ENCODE measurements at regions not wholly inside any gene's neighbourhood (a gene's known extent, or its start where the extent isn't known, plus 50 kb on each side); places are given as distances from the start of the nearest gene placed in this dataset.
"Not testable (repeated sequence)": the region's sequence is repeated elsewhere in the genome, so short reads cannot be mapped to it uniquely, and the experiment has no call there.

DNA sequence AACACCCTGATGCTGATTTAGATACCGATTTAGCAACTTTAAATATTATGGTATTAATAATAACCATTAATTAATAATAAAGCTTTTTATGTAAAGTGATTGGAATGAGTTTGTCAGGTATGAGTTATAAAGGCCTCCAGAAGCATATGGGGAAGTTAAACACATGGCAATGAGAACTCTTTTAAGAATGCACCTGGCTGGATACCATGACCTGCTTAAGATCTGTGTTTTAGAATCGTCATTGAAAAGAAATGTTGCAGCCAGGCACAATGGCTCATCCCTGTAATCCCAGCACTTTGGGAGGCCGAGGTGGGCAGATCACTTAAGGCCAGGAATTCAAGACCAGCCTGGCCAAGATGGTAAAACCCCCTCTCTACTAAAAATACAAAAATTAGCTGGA lies 197.5 kb downstream of the SOX4 start:
- intact Hi-C loops (cut with DNase I), result no loop called here
- ATAC-seq (no peak), DNase-seq (no peak)
- Histone ChIP-seq H3K9me3 (no peaks in the 10 kb centered on the region), H3K36me3 (replicated peaks in 1 of 2; ENCODE audit: insufficient read depth in 1 of 2, low read depth in 2 of 2) (no peaks in the 10 kb centered on the region), H3K4me1 (no peaks in the 10 kb centered on the region), H3K27ac (no peak overlapping the region), H3K27me3 (no peaks in the 10 kb centered on the region), H3K4me3 (no peak overlapping the region)
- 65 to 79% methylated on average over 3 of the region's 3 CpGs for WGBS, 2 donors
- no peak for TF ChIP-seq POLR2A (IDR thresholded peaks at IDR 0.05)
- TF ChIP-seq, protein P1, sequence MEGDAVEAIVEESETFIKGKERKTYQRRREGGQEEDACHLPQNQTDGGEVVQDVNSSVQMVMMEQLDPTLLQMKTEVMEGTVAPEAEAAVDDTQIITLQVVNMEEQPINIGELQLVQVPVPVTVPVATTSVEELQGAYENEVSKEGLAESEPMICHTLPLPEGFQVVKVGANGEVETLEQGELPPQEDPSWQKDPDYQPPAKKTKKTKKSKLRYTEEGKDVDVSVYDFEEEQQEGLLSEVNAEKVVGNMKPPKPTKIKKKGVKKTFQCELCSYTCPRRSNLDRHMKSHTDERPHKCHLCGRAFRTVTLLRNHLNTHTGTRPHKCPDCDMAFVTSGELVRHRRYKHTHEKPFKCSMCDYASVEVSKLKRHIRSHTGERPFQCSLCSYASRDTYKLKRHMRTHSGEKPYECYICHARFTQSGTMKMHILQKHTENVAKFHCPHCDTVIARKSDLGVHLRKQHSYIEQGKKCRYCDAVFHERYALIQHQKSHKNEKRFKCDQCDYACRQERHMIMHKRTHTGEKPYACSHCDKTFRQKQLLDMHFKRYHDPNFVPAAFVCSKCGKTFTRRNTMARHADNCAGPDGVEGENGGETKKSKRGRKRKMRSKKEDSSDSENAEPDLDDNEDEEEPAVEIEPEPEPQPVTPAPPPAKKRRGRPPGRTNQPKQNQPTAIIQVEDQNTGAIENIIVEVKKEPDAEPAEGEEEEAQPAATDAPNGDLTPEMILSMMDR (IDR thresholded peaks at IDR 0.05), result no peak

DNA sequence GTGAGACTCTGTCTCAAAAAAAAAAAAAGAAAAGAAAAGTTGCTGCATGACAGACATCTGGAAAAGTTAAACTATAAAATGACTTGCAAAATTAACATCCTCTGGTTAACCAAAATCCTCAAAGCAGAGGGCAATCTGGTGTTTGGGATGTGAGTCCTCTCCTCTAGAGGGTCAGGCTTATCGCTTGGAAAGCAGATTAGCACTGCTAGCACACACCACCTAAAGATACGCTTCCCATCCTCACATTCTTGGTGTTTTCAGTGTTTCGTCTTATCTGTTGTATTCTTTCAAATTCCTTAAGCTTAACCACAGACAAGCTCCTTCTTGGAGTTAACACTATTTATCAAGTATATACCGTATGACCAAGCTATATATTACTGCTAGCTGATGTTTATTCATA lies 198.0 kb downstream of the SOX4 start:
- ATAC-seq, result no peak
- Histone ChIP-seq H3K4me3 (no peak overlapping the region), H3K4me1 (no peaks in the 10 kb centered on the region), H3K27ac (no peak overlapping the region), H3K27me3 (no peaks in the 10 kb centered on the region), H3K9me3 (no peaks in the 10 kb centered on the region), H3K36me3 (replicated peaks in 1 of 2; ENCODE audit: insufficient read depth in 1 of 2, low read depth in 2 of 2) (no peaks in the 10 kb centered on the region)
- 78% methylated on average over 4 of the region's 4 CpGs for WGBS, 2 donors
- TF ChIP-seq, protein P1 (IDR thresholded peaks at IDR 0.05), result no peak
- TF ChIP-seq POLR2A (IDR thresholded peaks at IDR 0.05), result no peak
- intact Hi-C loops (cut with DNase I), result no loop called here
- DNase-seq, result no peak

DNA sequence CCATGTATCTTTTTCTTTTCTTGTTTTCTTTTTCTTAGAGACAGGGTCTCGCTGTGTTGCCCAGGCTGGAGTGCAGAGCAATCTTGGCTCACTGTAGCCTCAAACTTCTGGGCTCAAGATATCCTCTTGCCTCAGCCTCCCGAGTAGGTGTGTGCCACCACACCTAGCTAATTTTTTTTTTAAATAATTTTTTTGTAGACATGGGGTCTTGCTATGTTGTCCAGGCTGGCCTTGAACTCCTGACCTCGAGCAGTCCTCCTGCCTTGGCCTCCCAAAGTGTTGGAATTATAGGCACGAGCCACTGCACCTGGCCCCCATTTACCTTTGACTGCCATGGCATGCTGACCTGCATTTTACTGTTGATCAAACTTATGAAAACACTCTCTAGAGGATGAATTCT lies 198.6 kb downstream of the SOX4 start:
- Histone ChIP-seq H3K4me1 (no peaks in the 10 kb centered on the region), H3K9me3 (no peaks in the 10 kb centered on the region), H3K27ac (no peak overlapping the region), H3K36me3 (replicated peaks in 1 of 2; ENCODE audit: insufficient read depth in 1 of 2, low read depth in 2 of 2) (no peaks in the 10 kb centered on the region), H3K4me3 (no peak overlapping the region), H3K27me3 (no peaks in the 10 kb centered on the region)
- DNase-seq (no peak), ATAC-seq (no peak)
- intact Hi-C loops (cut with DNase I), result no loop called here
- no peak for TF ChIP-seq POLR2A (IDR thresholded peaks at IDR 0.05)
- TF ChIP-seq, protein P1 (IDR thresholded peaks at IDR 0.05), result no peak
- WGBS, 2 donors, result 82 to 86% methylated on average over 4 of the region's 4 CpGs

DNA sequence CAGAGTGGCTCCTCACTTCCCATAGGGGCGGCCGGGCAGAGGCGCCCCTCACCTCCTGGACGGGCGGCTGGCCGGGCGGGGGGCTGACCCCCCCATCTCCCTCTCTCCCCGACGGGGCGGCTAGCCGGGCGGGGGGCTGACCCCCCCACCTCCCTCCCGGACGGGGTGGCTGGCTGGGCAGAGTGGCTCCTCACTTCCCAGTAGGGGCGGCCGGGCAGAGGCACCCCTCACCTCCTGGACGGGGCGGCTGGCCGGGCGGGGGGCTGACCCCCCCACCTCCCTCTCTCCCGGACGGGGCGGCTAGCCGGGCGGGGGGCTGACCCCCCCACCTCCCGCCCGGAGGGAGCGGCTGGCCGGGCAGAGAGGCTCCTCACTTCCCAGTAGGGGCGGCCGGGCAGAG lies 203.4 kb downstream of the SOX4 start:
- ATAC-seq; intact Hi-C loops (cut with DNase I); H3K4me3 ChIP-seq; H3K27me3 ChIP-seq; H3K36me3 ChIP-seq (replicated peaks in 1 of 2; ENCODE audit: insufficient read depth in 1 of 2, low read depth in 2 of 2); H3K4me1 ChIP-seq; H3K9me3 ChIP-seq; DNase-seq; H3K27ac ChIP-seq: not testable (repeated sequence)
- no CpG with 5 or more reads among the region's 31 CpGs for WGBS, 2 donors

DNA sequence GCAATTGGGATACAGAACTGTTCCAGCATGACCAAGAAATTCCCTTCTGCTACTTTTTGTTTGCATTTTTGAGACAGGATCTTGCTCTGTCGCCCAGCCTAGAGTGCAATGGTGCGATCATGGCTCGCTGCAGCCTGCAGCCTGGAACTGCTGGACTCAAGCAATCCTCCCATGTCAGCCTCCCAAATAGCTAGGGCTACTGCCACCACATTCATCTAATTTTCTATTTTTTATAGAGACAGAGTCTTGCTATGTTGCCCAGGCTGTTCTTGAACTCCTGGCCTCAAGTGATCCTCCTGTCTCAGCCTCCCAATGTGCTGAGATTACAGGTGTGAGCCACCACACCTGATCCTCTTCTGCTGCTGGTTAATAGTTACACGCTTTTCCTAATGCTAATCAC lies 204.9 kb downstream of the SOX4 start:
- no peak for TF ChIP-seq POLR2A (IDR thresholded peaks at IDR 0.05)
- TF ChIP-seq, protein P1 (IDR thresholded peaks at IDR 0.05), result no peak
- intact Hi-C loops (cut with DNase I), result no loop called here
- Histone ChIP-seq H3K9me3 (no peaks in the 10 kb centered on the region), H3K4me1 (no peaks in the 10 kb centered on the region), H3K4me3 (no peak overlapping the region), H3K36me3 (replicated peaks in 1 of 2; ENCODE audit: insufficient read depth in 1 of 2, low read depth in 2 of 2) (no peaks in the 10 kb centered on the region), H3K27me3 (no peaks in the 10 kb centered on the region), H3K27ac (no peak overlapping the region)
- ATAC-seq (no peak), DNase-seq (no peak)
- 91 to 94% methylated on average over 4 of the region's 4 CpGs for WGBS, 2 donors
